ENCODE measurements at regions not wholly inside any gene's neighbourhood (a gene's known extent, or its start where the extent isn't known, plus 50 kb on each side); places are given as distances from the start of the nearest gene placed in this dataset.
"Not testable (repeated sequence)": the region's sequence is repeated elsewhere in the genome, so short reads cannot be mapped to it uniquely, and the experiment has no call there.

DNA sequence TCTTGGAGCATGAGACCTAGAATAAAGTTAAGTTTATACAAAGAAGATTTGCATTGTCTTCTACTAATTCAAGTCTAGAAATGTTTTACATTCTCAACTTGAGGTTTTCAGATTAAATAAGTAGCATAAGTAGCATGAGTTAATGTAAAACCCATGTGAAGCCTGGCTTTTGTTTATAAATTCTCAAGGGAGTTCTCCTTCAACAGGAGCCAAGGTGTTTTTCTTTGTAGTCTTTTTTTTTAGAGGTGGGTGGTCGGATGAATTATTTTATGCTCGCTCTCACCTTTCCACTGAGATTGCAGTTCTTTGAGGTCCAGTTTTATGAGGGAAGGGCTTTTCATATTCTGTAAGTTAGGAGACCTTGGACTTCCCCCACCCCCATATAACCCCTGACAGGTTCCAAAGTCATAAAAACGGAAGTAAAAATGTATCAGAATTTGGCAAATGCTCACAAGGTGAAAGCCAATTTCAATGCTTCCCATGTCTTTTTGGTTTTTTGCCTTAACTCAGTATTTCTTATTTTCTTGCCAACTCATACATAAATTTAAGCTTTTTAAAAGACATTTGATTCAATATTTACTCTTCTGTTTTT lies 244.3 kb upstream of the ASCC3 start:
- Mint-ChIP-seq H3K4me1 (ENCODE audit: low read depth) (no peaks in the 10 kb centered on the region), H3K9me3 (no peaks in the 10 kb centered on the region), H3K27me3 (no peaks in the 10 kb centered on the region), H3K4me3 (no peak overlapping the region), H3K27ac (no peak overlapping the region), H3K36me3 (no peaks in the 10 kb centered on the region)
- intact Hi-C loops (cut with micrococcal nuclease), result no loop called here
- DNase-seq, result no peak
- ChIA-PET CTCF (no interaction called here), POLR2A (no interaction called here)

GRCh38 chr6:101126501-101126900 lies 245.4 kb upstream of the ASCC3 start:
- Mint-ChIP-seq H3K36me3 (no peaks in the 10 kb centered on the region), H3K4me3 (no peak overlapping the region), H3K27ac (no peak overlapping the region), H3K4me1 (ENCODE audit: low read depth) (no peaks in the 10 kb centered on the region), H3K9me3 (no peaks in the 10 kb centered on the region), H3K27me3 (no peaks in the 10 kb centered on the region)
- ChIA-PET POLR2A (no interaction called here), CTCF (no interaction called here)
- no peak for DNase-seq
- intact Hi-C loops (cut with micrococcal nuclease), result no loop called here

GRCh38 chr6:101129851-101130250 lies 248.7 kb upstream of the ASCC3 start:
- Mint-ChIP-seq H3K9me3 (no peaks in the 10 kb centered on the region), H3K36me3 (no peaks in the 10 kb centered on the region), H3K4me3 (no peak overlapping the region), H3K27ac (no peak overlapping the region), H3K4me1 (ENCODE audit: low read depth) (no peaks in the 10 kb centered on the region), H3K27me3 (no peaks in the 10 kb centered on the region)
- ChIA-PET CTCF (no interaction called here), POLR2A (no interaction called here)
- DNase-seq, result no peak
- intact Hi-C loops (cut with micrococcal nuclease), result no loop called here

- Mint-ChIP-seq H3K36me3 (no peaks in the 10 kb centered on the region), H3K4me1 (ENCODE audit: low read depth) (no peaks in the 10 kb centered on the region), H3K4me3 (no peak overlapping the region), H3K9me3 (no peaks in the 10 kb centered on the region), H3K27ac (no peak overlapping the region), H3K27me3 (no peaks in the 10 kb centered on the region)
- DNase-seq, result no peak
- ChIA-PET POLR2A (no interaction called here), CTCF (no interaction called here)
- intact Hi-C loops (cut with micrococcal nuclease), result no loop called here
Measured at GRCh38 chr6:101146389-101146788, 247.1 kb upstream of the GRIK2 start.

GRCh38 chr6:101150226-101150625 lies 243.3 kb upstream of the GRIK2 start:
- DNase-seq, result no peak
- Mint-ChIP-seq H3K9me3 (no peaks in the 10 kb centered on the region), H3K36me3 (no peaks in the 10 kb centered on the region), H3K4me1 (ENCODE audit: low read depth) (no peaks in the 10 kb centered on the region), H3K4me3 (no peak overlapping the region), H3K27me3 (no peaks in the 10 kb centered on the region), H3K27ac (no peak overlapping the region)
- intact Hi-C loops (cut with micrococcal nuclease), result no loop called here
- ChIA-PET CTCF (no interaction called here), POLR2A (no interaction called here)

DNA sequence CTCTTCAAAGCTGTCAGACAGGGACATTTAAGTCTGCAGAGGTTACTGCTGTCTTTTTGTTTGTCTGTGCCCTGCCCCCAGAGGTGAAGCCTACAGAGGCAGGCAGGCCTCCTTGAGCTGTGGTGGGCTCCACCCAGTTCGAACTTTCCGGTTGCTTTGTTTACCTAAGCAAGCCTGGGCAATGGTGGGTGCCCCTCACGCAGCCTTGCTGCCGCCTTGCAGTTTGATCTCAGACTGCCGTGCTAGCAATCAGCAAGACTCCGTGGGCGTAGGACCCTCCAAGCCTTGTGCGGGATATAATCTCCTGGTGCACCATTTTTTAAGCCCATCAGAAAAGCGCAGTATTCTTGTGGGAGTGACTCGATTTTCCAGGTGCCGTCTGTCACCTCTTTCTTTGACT lies 235.9 kb upstream of the GRIK2 start:
- H3K27me3 Mint-ChIP-seq; POLR2A ChIA-PET; H3K9me3 Mint-ChIP-seq; CTCF ChIA-PET; DNase-seq; H3K36me3 Mint-ChIP-seq; H3K4me3 Mint-ChIP-seq; H3K27ac Mint-ChIP-seq; H3K4me1 Mint-ChIP-seq (ENCODE audit: low read depth); intact Hi-C loops (cut with micrococcal nuclease): not testable (repeated sequence)

GRCh38 chr6:101163611-101164010 lies 229.9 kb upstream of the GRIK2 start:
- Mint-ChIP-seq H3K27me3 (no peaks in the 10 kb centered on the region), H3K27ac (no peak overlapping the region), H3K4me1 (ENCODE audit: low read depth) (no peaks in the 10 kb centered on the region), H3K36me3 (no peaks in the 10 kb centered on the region), H3K4me3 (no peak overlapping the region), H3K9me3 (no peaks in the 10 kb centered on the region)
- POLR2A ChIA-PET, result no interaction called here
- DNase-seq, result no peak
- CTCF ChIA-PET, result no interaction called here
- intact Hi-C loops (cut with micrococcal nuclease), result no loop called here

DNA sequence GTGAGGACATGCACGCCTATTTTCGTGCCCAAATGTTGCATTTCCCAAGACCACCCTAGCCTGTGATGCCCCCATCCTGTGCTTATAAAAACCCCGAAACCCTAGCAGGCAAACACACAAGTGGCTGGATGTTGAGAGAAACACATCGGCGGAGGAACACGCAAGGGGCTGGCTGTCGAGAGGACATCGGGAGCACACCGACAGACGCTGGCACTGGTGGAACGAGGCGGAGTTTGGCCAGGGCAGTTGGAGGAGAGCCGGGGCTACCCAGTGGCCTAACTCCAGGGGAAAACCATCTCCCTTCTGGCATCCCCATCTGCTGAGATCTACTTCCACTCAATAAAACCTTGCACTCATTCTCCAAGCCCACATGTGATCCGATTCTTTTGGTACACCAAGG lies 225.9 kb upstream of the GRIK2 start:
- no peak for DNase-seq
- CTCF ChIA-PET, result interaction anchor here (0.6 kb wide), 1 partner anchor 1121 kb away, joined by 6 read pairs; no protein-coding TSS in a partner anchor
- H3K36me3 Mint-ChIP-seq, result no peaks in the 10 kb centered on the region
- H3K4me1 Mint-ChIP-seq (ENCODE audit: low read depth), result no peaks in the 10 kb centered on the region
- H3K9me3 Mint-ChIP-seq, result peaks cover 18% of the 10 kb centered on the region
- H3K27me3 Mint-ChIP-seq, result no peaks in the 10 kb centered on the region
- intact Hi-C loops (cut with micrococcal nuclease), result no loop called here
- no peak overlapping the region for H3K4me3 Mint-ChIP-seq
- no peak overlapping the region for H3K27ac Mint-ChIP-seq
- POLR2A ChIA-PET, result no interaction called here

DNA sequence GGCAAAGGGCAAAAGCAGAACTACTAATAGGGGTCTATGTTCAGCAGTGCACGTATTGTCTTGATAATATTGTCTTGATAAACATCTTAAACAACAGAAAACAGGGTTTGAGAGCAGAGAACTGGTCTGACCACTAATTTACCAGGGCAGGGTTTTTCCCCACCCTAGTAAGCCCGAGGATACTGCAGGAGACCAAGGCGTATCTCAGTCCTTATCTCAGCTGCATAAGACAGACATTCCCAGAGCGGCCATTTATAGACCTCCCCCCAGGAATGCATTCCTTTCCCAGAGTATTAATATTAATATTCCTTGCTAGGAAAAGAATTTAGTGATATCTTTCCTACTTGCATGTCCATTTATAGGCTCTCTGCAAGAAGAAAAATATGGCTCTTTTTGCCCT lies 222.5 kb upstream of the GRIK2 start:
- intact Hi-C loops (cut with micrococcal nuclease); DNase-seq; POLR2A ChIA-PET; H3K27ac Mint-ChIP-seq; H3K4me1 Mint-ChIP-seq (ENCODE audit: low read depth); H3K27me3 Mint-ChIP-seq; CTCF ChIA-PET; H3K36me3 Mint-ChIP-seq; H3K4me3 Mint-ChIP-seq: not testable (repeated sequence)
- H3K9me3 Mint-ChIP-seq, result peaks cover 20% of the 10 kb centered on the region

GRCh38 chr6:101178748-101179147 lies 214.8 kb upstream of the GRIK2 start:
- Mint-ChIP-seq H3K9me3 (peaks cover 2% of the 10 kb centered on the region), H3K36me3 (no peaks in the 10 kb centered on the region), H3K27me3 (no peaks in the 10 kb centered on the region), H3K4me1 (ENCODE audit: low read depth) (no peaks in the 10 kb centered on the region), H3K27ac (no peak overlapping the region), H3K4me3 (no peak overlapping the region)
- POLR2A ChIA-PET, result no interaction called here
- DNase-seq, result no peak
- intact Hi-C loops (cut with micrococcal nuclease), result no loop called here
- CTCF ChIA-PET, result no interaction called here

DNA sequence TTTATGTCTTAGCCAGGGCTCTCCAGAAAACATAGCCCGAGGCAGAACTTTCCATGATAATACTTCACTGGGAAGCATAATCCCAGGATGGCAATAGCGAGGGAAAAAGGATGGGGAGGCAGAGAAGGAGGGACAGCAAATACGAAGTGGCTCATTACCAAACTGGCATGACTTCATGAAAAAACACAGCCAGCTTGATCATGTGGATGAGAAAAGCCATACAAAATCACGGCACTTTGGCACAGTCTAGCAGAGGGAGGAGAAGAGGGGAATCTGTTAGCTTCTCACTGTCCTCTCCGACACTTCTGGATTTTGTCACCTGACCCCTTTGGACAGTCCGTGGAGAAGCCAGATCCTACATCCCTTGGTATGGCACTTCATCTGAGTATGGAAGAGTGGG lies 212.5 kb upstream of the GRIK2 start:
- H3K4me3 Mint-ChIP-seq, result no peak overlapping the region
- no peaks in the 10 kb centered on the region for H3K36me3 Mint-ChIP-seq
- intact Hi-C loops (cut with micrococcal nuclease), result no loop called here
- no peak for DNase-seq
- CTCF ChIA-PET, result no interaction called here
- H3K4me1 Mint-ChIP-seq (ENCODE audit: low read depth), result no peaks in the 10 kb centered on the region
- no peak overlapping the region for H3K27ac Mint-ChIP-seq
- POLR2A ChIA-PET, result no interaction called here
- H3K9me3 Mint-ChIP-seq, result no peaks in the 10 kb centered on the region
- H3K27me3 Mint-ChIP-seq, result no peaks in the 10 kb centered on the region

GRCh38 chr6:101188285-101188798 lies 205.2 kb upstream of the GRIK2 start:
- CTCF ChIA-PET; POLR2A ChIA-PET; H3K36me3 Mint-ChIP-seq; H3K4me3 Mint-ChIP-seq; H3K27ac Mint-ChIP-seq; H3K27me3 Mint-ChIP-seq; DNase-seq; H3K4me1 Mint-ChIP-seq (ENCODE audit: low read depth); intact Hi-C loops (cut with micrococcal nuclease): not testable (repeated sequence)
- peaks cover 14% of the 10 kb centered on the region for H3K9me3 Mint-ChIP-seq

DNA sequence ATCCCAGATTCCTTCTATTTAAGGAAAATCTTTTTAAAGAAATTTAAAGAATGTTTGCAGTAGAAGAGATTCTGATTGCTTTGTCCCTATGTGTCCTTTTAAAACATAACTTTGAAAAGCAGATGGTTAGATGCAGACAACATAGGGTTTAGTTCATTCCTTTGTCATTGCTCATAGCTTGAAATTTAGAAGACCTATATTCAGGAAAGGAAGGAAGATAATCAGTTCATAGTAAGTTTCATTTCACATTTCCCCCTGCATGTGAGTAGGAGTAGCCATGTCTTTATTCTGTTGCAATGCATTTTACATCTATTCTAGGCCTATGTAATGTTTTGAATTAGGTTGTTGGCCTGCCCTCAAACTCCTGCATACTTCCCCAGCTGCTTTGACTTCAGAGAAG lies 197.9 kb upstream of the GRIK2 start:
- DNase-seq, result no peak
- CTCF ChIA-PET, result no interaction called here
- intact Hi-C loops (cut with micrococcal nuclease), result no loop called here
- POLR2A ChIA-PET, result no interaction called here
- H3K9me3 Mint-ChIP-seq, result peaks cover 8% of the 10 kb centered on the region
- no peak overlapping the region for H3K27ac Mint-ChIP-seq
- H3K4me3 Mint-ChIP-seq, result no peak overlapping the region
- no peaks in the 10 kb centered on the region for H3K36me3 Mint-ChIP-seq
- no peaks in the 10 kb centered on the region for H3K27me3 Mint-ChIP-seq
- no peaks in the 10 kb centered on the region for H3K4me1 Mint-ChIP-seq (ENCODE audit: low read depth)

GRCh38 chr6:101199441-101199840 lies 194.1 kb upstream of the GRIK2 start:
- intact Hi-C loops (cut with micrococcal nuclease), result no loop called here
- no peaks in the 10 kb centered on the region for H3K27me3 Mint-ChIP-seq
- H3K4me3 Mint-ChIP-seq, result no peak overlapping the region
- no peaks in the 10 kb centered on the region for H3K36me3 Mint-ChIP-seq
- peaks cover 4% of the 10 kb centered on the region for H3K9me3 Mint-ChIP-seq
- no peaks in the 10 kb centered on the region for H3K4me1 Mint-ChIP-seq (ENCODE audit: low read depth)
- no peak for DNase-seq
- H3K27ac Mint-ChIP-seq, result no peak overlapping the region
- ChIA-PET POLR2A (interaction anchor here (0.6 kb wide), 1 partner anchor 97 kb away, joined by 4 read pairs; no protein-coding TSS in a partner anchor), CTCF (no interaction called here)
